Right lobe of liver (tissue), 6 donors: ENCODE measurements at regions not wholly inside any gene's neighbourhood (a gene's known extent, or its start where the extent isn't known, plus 50 kb on each side); places are given as distances from the start of the nearest gene placed in this dataset.
"Not testable (repeated sequence)": the region's sequence is repeated elsewhere in the genome, so short reads cannot be mapped to it uniquely, and the experiment has no call there.

Experiments used
- ATAC-seq, 4 donors: fragments of 200-7000 bp; cut with Tn5 transposase; one replicate each; pipeline ENCODE4 v1.9.1; 2020; ENCODE audit warnings: mild to moderate bottlenecking in 4 of 4, moderate library complexity in 4 of 4
- DNase-seq, 3 donors: peaks; one replicate each; pipeline ENCODE4 v3.0.0-alpha.2; 2020
- H3K27ac ChIP-seq, 3 donors: fragments of 200-600 bp; one replicate each; pipeline ENCODE4 v1.8.0; 2022
- H3K27me3 ChIP-seq, 2 donors: fragments of 200-600 bp; one replicate each; pipeline ENCODE4 v1.8.0; 2022
- H3K36me3 ChIP-seq, 4 donors: fragments of 200-600 bp; sonication (generic) in 1 of 4; one replicate each; pipeline versions ENCODE4 v1.5.1 to v1.8.0; 2017 to 2022; ENCODE audit warnings: control low read depth in 1 of 4
- H3K4me1 ChIP-seq, 4 donors: fragments of 200-600 bp; sonication (generic) in 1 of 4; one replicate each; pipeline versions ENCODE4 v1.5.1 to v1.8.0; 2017 to 2022; ENCODE audit warnings: control low read depth in 1 of 4
- H3K4me3 ChIP-seq, 3 donors: fragments of 200-600 bp; one replicate each; pipeline ENCODE4 v1.8.0; 2022
- H3K9me3 ChIP-seq, 4 donors: fragments of 200-600 bp; sonication (generic) in 1 of 4; one replicate each; pipeline versions ENCODE4 v1.5.1 to v1.8.0; 2017 to 2022; ENCODE audit warnings: control low read depth in 1 of 4
- POLR2A ChIP-seq: fragments of 450-650 bp; IDR thresholded peaks from one replicate; pipeline ENCODE4 v1.6.1; 2017; ENCODE audit warnings: antibody characterized with exemption, mild to moderate bottlenecking
- WGBS: methylation state at CpG from one replicate; pipeline ENCODE4 v1.1.6; 2018; ENCODE audit warnings: low coverage, low lambda C conversion rate; ENCODE audit not compliant: insufficient coverage; ENCODE audit errors: missing lambda C conversion rate; 5-methylcytosine and 5-hydroxymethylcytosine counted together
- intact Hi-C, 2 donors: fragments of 100-400 bp; cut with DNase I; formaldehyde crosslinking; loops; one replicate each; pipeline versions ENCODE4 v1.11.2 to v1.14.1; 2022
- TF ChIP-seq, protein P1 (sequence below), 4 donors: fragments of 200-600 bp in 3 of 4; fragments of 450-650 bp in 1 of 4; IDR thresholded peaks; one replicate each; pipeline versions ENCODE4 v1.5.1 to v1.8.0; 2016 to 2022; ENCODE audit warnings: antibody characterized with exemption in 4 of 4, mild to moderate bottlenecking in 2 of 4
- donor health status: DM: no; HTN: yes; CAD: no.
- donor health status: DM: no; HTN: no; CAD: no.
- donor health status: DM: no; HTN: no; CAD: no.
- donor health status: DM: no; HTN: yes; CAD: no.
- donor health status: DM: no; HTN: yes; CAD: no.

DNA sequence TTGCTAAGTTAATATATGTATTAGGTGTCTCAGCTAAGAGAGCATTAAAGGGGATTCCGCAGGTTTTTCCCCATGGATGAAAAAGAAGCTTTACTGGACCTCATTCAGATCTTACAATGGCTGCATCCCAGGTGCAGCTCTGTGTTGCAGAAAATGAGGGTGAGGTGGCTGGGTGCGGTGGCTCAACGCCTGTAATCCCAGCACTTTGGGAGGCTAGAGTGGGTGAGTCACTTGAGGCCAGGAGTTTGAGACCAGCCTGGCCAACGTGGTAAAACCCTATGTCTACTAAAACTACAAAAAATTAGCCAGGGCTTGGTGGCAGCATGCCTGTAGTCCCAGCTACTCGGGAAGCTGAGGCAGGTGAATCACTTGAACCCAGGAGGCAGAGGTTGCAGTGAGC lies 58.5 kb upstream of the MORC3 start:
- H3K36me3 ChIP-seq: peaks cover 0 to 21% (median 2%) of the 10 kb centered on the region in 4 donors
- no peak overlapping the region for H3K4me3 ChIP-seq
- 93% methylated on average over 2 of the region's 5 CpGs for whole genome bisulfite sequencing
- ATAC-seq (no peak), DNase-seq (no peak)
- H3K27me3 ChIP-seq: no peaks in the 10 kb centered on the region
- H3K27ac ChIP-seq: no peak overlapping the region
- no peaks in the 10 kb centered on the region for H3K4me1 ChIP-seq
- intact Hi-C loops: no loop called here
- no peaks in the 10 kb centered on the region for H3K9me3 ChIP-seq
- TF ChIP-seq POLR2A: no peak
- TF ChIP-seq, protein P1, sequence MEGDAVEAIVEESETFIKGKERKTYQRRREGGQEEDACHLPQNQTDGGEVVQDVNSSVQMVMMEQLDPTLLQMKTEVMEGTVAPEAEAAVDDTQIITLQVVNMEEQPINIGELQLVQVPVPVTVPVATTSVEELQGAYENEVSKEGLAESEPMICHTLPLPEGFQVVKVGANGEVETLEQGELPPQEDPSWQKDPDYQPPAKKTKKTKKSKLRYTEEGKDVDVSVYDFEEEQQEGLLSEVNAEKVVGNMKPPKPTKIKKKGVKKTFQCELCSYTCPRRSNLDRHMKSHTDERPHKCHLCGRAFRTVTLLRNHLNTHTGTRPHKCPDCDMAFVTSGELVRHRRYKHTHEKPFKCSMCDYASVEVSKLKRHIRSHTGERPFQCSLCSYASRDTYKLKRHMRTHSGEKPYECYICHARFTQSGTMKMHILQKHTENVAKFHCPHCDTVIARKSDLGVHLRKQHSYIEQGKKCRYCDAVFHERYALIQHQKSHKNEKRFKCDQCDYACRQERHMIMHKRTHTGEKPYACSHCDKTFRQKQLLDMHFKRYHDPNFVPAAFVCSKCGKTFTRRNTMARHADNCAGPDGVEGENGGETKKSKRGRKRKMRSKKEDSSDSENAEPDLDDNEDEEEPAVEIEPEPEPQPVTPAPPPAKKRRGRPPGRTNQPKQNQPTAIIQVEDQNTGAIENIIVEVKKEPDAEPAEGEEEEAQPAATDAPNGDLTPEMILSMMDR (IDR thresholded peaks at IDR 0.05): no peak

DNA sequence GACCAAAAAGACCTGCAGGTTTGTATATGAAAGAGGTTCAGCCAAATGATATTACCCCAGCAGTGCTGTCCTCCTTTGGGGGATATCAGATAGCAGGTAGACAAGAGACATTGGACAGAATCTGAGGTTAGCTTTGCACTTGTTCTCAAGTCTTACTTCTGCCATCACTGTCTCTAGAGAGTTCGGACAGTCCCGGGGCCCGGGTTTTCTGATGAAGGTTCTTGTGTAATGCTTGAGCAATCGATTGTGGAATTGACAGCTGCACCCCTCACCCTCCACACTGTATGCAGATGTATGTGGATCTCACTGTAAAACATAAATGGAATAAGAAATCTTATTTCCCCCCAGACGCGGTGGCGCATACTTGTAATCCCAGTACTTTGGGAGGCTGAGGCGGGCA lies 56.2 kb upstream of the MORC3 start:
- H3K27ac ChIP-seq: no peak overlapping the region
- H3K9me3 ChIP-seq: no peaks in the 10 kb centered on the region
- H3K27me3 ChIP-seq: no peaks in the 10 kb centered on the region
- no peaks in the 10 kb centered on the region for H3K4me1 ChIP-seq
- TF ChIP-seq, protein P1 (IDR thresholded peaks at IDR 0.05): no peak
- no peak for TF ChIP-seq POLR2A
- H3K36me3 ChIP-seq: peaks cover 0 to 14% (median 2%) of the 10 kb centered on the region in 4 donors
- intact Hi-C loops: no loop called here
- DNase-seq (no peak), ATAC-seq (no peak)
- 64% methylated on average over 7 of the region's 8 CpGs for WGBS
- no peak overlapping the region for H3K4me3 ChIP-seq

DNA sequence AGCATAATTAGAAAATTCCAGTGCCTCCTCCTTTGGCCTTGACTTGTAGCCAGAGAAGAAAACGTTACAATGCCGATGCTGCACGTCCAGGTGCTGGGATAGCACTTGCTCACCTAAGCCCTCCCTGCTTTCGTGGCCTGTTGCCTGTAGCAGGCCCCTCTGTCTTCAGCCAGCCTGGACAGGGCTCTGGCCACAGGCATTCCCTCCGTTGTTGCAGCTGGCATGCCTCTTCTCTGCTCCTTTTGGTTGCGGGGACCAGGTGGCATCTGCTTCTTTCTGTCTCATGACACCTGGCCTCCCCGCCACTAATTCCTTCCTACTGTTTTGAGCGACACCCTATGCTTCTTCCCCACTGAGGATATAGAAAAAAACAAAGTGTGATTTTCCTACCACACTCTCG lies 54.6 kb upstream of the MORC3 start:
- 83% methylated on average over 5 of the region's 9 CpGs for WGBS
- no peaks in the 10 kb centered on the region for H3K4me1 ChIP-seq
- H3K9me3 ChIP-seq: no peaks in the 10 kb centered on the region
- ATAC-seq: no peak
- TF ChIP-seq, protein P1 (IDR thresholded peaks at IDR 0.05): no peak
- TF ChIP-seq POLR2A: no peak
- intact Hi-C loops: no loop called here
- H3K4me3 ChIP-seq: no peak overlapping the region
- H3K27me3 ChIP-seq: no peaks in the 10 kb centered on the region
- H3K36me3 ChIP-seq: peaks cover 0 to 14% (median 2%) of the 10 kb centered on the region in 4 donors
- no peak for DNase-seq
- H3K27ac ChIP-seq: no peak overlapping the region

DNA sequence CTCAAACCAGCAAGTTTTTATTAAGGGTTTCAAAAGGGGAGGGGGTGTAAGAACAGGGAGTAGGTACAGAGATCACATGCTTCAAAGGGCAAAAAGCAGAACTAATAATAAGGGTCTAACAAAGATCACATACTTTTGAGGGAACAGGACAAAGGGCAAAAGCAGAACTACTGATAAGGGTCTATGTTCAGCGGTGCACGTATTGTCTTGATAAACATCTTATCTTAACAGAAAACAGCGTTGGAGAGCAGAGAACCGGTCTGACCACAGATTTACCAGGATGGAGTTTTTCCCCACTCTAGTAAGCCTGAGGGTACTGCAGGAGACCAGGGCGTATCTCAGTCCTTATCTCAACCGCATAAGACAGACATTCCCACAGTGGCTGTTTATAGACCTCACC lies 52.2 kb upstream of the MORC3 start:
- DNase-seq, ATAC-seq, intact Hi-C loops: not testable (repeated sequence)

DNA sequence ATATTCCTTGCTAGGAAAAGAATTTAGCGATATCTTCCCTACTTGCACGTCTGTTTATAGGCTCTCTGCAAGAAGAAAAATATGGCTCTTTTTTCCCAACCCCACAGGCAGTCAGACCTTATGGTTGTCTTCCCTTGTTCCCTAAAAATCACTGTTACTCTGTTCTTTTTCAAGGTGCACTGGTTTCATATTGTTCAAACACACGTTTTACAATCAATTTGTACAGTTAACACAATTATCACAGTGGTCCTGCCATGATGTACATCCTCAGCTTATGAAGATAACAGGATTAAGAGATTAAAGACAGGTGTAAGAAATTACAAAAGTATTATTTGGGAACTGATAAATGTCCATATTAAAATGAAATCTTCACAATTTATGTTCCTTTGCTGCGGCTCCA lies 51.7 kb upstream of the MORC3 start:
- H3K4me1 ChIP-seq, DNase-seq, H3K27me3 ChIP-seq, H3K36me3 ChIP-seq, H3K9me3 ChIP-seq, ATAC-seq, H3K27ac ChIP-seq, intact Hi-C loops, H3K4me3 ChIP-seq: not testable (repeated sequence)
- 98% methylated on average over 4 of the region's 4 CpGs for WGBS

More for the DNA sequence above, 52.2 kb upstream of the MORC3 start:
- H3K27me3 ChIP-seq, H3K4me1 ChIP-seq, H3K36me3 ChIP-seq, H3K4me3 ChIP-seq, H3K27ac ChIP-seq, H3K9me3 ChIP-seq: not testable (repeated sequence)
- 71% methylated on average over 6 of the region's 6 CpGs for WGBS
